Mucosa of descending colon (tissue), 3 donors: ENCODE measurements at regions not wholly inside any gene's neighbourhood (a gene's known extent, or its start where the extent isn't known, plus 50 kb on each side); places are given as distances from the start of the nearest gene placed in this dataset.

Source experiments
- ATAC-seq: fragments of 200-7000 bp; cut with Tn5 transposase; one replicate; pipeline ENCODE4 v1.9.1; 2020; ENCODE audit warnings: mild to moderate bottlenecking, moderate library complexity
- DNase-seq, 3 donors: peaks; one replicate each; pipeline ENCODE4 v3.0.0-alpha.2; 2020
- H3K36me3 ChIP-seq: fragments of 200-600 bp; one replicate; pipeline ENCODE4 v1.8.0; 2021; ENCODE audit warnings: low read depth, mild to moderate bottlenecking
- H3K4me1 ChIP-seq: fragments of 200-600 bp; one replicate; pipeline ENCODE4 v1.8.0; 2021; ENCODE audit warnings: low read depth, mild to moderate bottlenecking
- H3K4me3 ChIP-seq: fragments of 200-600 bp; one replicate; pipeline ENCODE4 v1.8.0; 2021; ENCODE audit warnings: mild to moderate bottlenecking
- H3K9me3 ChIP-seq: fragments of 200-600 bp; one replicate; pipeline ENCODE4 v1.8.0; 2021; ENCODE audit warnings: mild to moderate bottlenecking
- intact Hi-C, 2 donors: fragments of 100-400 bp; cut with DNase I in 1 of 2; cut with micrococcal nuclease in 1 of 2; formaldehyde crosslinking; loops; one replicate each; pipeline versions ENCODE4 v1.11.0 to v1.11.1; 2022; cut with DNase I, micrococcal nuclease
- TF ChIP-seq, protein P1 (sequence below): fragments of 200-600 bp; IDR thresholded peaks from one replicate; pipeline ENCODE4 v1.8.0; 2022; ENCODE audit warnings: antibody characterized with exemption, mild to moderate bottlenecking
- donor health status: DM: no; HTN: no; CAD: no; lungs with moderate emphysema.
- donor health status: DM: no; HTN: no; CAD: no.
- donor health status: DM: no; HTN: yes; CAD: no.

DNA sequence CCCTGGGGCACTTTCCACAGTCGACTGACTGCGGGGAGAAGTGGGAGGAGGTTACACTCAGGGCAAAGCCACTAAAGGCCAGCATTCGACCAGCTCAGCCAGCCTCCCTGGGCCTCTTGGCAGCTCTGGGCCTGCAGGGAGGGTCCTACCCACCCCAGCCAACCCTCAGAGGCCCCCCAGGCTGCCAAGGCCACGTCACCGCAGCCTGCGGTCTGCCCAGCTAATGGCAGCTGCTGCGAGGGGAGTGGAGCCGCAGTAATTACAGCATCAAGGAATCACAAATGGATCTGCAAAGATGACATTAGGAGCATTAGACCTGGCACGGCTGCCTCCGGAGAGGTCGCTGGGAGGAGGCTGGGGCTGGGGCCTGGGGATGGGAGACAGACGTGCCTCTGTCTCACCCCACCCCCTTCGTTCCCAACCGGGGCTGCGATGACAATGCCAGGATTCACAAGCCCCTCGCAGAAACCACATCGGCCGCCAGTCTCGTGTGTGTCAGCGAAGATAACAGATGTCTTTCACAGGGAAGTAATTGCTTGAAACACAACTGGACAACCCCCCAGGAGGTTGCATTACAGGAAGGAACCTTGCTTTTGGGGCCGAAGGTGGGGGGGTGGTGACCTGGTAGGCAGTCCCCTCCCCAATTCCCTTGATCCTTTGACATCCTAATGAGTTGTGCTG is 367.6 kb downstream of the BCOR start:
- H3K9me3 ChIP-seq: no peaks in the 10 kb centered on the region
- DNase-seq: no peak
- H3K4me1 ChIP-seq: no peaks in the 10 kb centered on the region
- H3K4me3 ChIP-seq: no peak overlapping the region
- TF ChIP-seq, protein P1, sequence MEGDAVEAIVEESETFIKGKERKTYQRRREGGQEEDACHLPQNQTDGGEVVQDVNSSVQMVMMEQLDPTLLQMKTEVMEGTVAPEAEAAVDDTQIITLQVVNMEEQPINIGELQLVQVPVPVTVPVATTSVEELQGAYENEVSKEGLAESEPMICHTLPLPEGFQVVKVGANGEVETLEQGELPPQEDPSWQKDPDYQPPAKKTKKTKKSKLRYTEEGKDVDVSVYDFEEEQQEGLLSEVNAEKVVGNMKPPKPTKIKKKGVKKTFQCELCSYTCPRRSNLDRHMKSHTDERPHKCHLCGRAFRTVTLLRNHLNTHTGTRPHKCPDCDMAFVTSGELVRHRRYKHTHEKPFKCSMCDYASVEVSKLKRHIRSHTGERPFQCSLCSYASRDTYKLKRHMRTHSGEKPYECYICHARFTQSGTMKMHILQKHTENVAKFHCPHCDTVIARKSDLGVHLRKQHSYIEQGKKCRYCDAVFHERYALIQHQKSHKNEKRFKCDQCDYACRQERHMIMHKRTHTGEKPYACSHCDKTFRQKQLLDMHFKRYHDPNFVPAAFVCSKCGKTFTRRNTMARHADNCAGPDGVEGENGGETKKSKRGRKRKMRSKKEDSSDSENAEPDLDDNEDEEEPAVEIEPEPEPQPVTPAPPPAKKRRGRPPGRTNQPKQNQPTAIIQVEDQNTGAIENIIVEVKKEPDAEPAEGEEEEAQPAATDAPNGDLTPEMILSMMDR: no peak
- no peaks in the 10 kb centered on the region for H3K36me3 ChIP-seq
- intact Hi-C loops: no loop called here
- ATAC-seq: no peak

DNA sequence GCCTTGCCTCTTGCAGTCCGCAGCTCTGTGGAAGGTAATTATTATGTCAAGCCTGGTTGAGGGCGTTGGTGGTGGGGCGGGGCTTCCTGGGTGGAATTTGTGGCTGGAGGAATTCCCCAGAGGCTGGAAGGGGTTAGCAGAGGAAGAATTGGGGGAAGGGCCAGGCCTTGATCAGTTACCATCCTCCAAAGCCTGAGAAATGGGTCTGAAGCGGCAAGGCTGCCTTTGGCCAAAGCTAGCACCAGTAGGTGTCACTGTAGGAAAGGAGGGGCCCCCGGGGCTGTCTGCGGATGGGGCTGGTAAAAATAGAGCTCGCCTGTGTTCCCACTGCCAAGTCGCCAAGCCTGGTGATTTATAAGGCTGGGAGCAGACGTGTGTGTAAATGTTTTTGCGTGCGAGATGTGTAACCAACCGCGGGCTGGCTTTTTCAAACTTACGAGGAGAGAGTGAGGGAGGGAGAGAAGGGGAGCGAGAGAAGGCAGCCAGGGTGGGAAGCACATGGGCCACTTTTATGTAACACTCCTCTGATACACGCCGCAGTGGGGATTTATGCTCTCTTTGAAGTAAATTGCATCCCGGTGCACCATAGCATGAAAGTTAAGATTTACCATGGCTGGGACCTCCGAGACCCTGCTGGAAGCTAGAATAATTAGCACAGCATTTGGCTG is 367.0 kb downstream of the BCOR start:
- no peaks in the 10 kb centered on the region for H3K36me3 ChIP-seq
- H3K9me3 ChIP-seq: no peaks in the 10 kb centered on the region
- DNase-seq: peak; percentile 60 to 64 (median 62)
- intact Hi-C loops: no loop called here
- TF ChIP-seq, protein P1: peak; percentile 16
- H3K4me3 ChIP-seq: no peak overlapping the region
- peak; percentile 79 for ATAC-seq
- no peaks in the 10 kb centered on the region for H3K4me1 ChIP-seq

DNA sequence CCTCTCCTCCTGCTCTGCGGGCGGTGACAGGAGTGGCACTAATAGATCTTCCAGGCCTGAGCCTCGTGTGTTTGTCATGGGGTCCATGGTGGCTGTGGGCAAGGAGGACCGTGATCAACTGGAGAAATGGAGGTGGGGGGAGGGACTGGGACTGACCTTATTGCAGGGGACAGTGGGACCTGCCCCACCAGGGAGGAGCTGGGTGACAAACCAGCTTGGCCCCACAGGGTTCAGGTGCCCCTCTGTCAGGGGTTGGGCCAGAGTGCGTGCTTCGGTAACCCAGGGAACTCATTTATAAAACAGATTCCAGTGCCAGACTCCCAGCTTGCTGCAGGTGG is 366.5 kb downstream of the BCOR start:
- Histone ChIP-seq H3K4me1 (no peaks in the 10 kb centered on the region), H3K4me3 (no peak overlapping the region), H3K36me3 (no peaks in the 10 kb centered on the region), H3K9me3 (no peaks in the 10 kb centered on the region)
- DNase-seq: no peak
- no peak for ATAC-seq
- intact Hi-C loops: no loop called here
- TF ChIP-seq, protein P1: no peak

DNA sequence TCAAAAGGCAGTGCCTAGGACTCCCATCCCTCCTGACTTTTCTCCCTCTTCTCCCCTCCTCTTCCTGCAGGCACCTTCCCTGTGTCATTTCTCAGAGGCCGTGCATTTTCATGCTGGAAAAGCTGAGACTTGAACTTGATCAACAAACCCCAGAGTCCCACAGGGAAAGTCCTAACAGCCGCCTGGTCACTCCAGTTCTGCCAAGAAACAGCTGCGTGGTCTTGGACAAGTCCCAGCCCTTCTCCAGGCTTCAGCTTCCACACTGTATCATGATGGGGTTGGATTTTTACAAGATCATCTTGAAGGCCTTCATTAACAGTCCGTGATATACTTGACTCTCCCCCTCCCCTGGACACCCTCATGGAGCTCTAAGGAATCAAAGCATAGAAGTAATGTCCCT is 366.0 kb downstream of the BCOR start:
- Histone ChIP-seq H3K4me3 (no peak overlapping the region), H3K9me3 (no peaks in the 10 kb centered on the region), H3K4me1 (no peaks in the 10 kb centered on the region), H3K36me3 (no peaks in the 10 kb centered on the region)
- intact Hi-C loops: no loop called here
- no peak for DNase-seq
- no peak for ATAC-seq
- TF ChIP-seq, protein P1: no peak

DNA sequence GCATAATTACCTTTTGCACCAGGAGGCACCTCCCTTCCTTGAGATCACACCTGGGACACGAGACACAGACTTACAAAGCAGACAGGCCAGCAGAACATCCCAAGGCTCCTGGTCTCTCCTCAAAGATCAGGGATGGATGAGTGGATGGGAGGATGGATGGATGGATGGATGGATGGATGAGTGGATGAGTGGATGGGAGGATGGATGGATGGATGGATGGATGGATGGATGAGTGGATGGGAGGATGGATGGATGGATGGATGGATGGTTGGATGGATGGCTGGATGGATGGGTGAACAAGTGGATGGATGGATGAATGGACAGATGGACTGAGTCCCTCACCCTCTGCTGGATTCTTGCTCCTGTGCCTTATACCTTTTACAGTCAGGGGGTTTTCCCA is 364.0 kb downstream of the BCOR start:
- Histone ChIP-seq H3K9me3 (no peaks in the 10 kb centered on the region), H3K36me3 (no peaks in the 10 kb centered on the region), H3K4me1 (no peaks in the 10 kb centered on the region), H3K4me3 (no peak overlapping the region)
- DNase-seq: no peak
- no peak for ATAC-seq
- intact Hi-C loops: no loop called here
- TF ChIP-seq, protein P1: no peak
